Memory B cell (primary cell): ENCODE measurements at regions not wholly inside any gene's neighbourhood (a gene's known extent, or its start where the extent isn't known, plus 50 kb on each side); places are given as distances from the start of the nearest gene placed in this dataset.
"Not testable (repeated sequence)": the region's sequence is repeated elsewhere in the genome, so short reads cannot be mapped to it uniquely, and the experiment has no call there.

Source experiments
- ATAC-seq: fragments of 150-1000 bp; cut with Tn5 transposase; 2 replicates; pipeline ENCODE4 v1.10.0; 2021; ENCODE audit warnings: low read depth, mild to moderate bottlenecking, moderate library complexity
- DNase-seq, 2 donors: peaks; one replicate each; pipeline ENCODE4 v3.0.0; 2022; ENCODE audit warnings: low spot score in 2 of 2
- H3K27ac Mint-ChIP-seq: one replicate; pipeline ENCODE4 v1.8.0; 2022; ENCODE audit warnings: mild to moderate bottlenecking, moderate library complexity, mixed read lengths
- H3K27me3 Mint-ChIP-seq: one replicate; pipeline ENCODE4 v1.8.0; 2022; ENCODE audit warnings: mixed read lengths
- H3K36me3 Mint-ChIP-seq: one replicate; pipeline ENCODE4 v1.8.0; 2022; ENCODE audit warnings: mild to moderate bottlenecking, mixed read lengths
- H3K4me1 Mint-ChIP-seq: one replicate; pipeline ENCODE4 v1.8.0; 2022; ENCODE audit warnings: mixed read lengths
- H3K4me3 Mint-ChIP-seq: one replicate; pipeline ENCODE4 v1.8.0; 2022; ENCODE audit warnings: mild to moderate bottlenecking, moderate library complexity, mixed read lengths
- H3K9me3 Mint-ChIP-seq: one replicate; pipeline ENCODE4 v1.8.0; 2022; ENCODE audit warnings: mixed read lengths

DNA sequence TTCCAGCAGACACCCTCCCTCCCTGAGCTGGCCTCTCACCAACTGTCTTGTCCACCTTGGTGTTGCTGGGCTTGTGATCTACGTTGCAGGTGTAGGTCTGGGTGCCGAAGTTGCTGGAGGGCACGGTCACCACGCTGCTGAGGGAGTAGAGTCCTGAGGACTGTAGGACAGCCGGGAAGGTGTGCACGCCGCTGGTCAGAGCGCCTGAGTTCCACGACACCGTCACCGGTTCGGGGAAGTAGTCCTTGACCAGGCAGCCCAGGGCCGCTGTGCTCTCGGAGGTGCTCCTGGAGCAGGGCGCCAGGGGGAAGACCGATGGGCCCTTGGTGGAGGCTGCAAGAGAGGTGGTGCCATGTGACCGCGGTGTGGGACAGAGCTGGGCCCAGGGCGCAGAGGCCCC is 118.1 kb downstream of the TMEM121 start:
- not testable (repeated sequence) for DNase-seq, H3K27me3 Mint-ChIP-seq, H3K9me3 Mint-ChIP-seq, ATAC-seq
- peak overlapping the region; percentile 87 for H3K27ac Mint-ChIP-seq
- peaks cover 36% of the 10 kb centered on the region for H3K4me1 Mint-ChIP-seq
- peak overlapping the region; percentile 92 for H3K4me3 Mint-ChIP-seq
- H3K36me3 Mint-ChIP-seq: peaks cover 53% of the 10 kb centered on the region

DNA sequence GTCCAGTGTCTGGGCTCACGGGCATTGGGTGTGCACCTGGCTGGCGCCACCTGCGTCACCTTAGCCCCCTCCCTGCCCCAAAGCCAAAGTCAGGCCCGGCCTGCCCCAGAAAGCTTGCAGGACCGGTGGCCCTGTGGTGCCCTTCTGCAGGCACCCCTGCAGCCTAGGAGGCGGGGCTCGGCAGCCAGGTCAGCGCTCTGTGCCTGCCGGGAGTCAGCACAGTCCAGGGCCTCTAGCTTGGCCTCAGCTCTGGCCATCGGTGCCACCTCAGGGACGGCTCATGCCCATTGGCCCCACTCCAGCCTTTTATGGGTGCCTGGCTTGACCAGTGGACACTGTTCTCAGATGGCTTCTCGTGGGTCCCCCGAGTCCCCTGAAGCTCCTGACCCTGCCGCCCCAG is 118.5 kb downstream of the TMEM121 start:
- not testable (repeated sequence) for H3K9me3 Mint-ChIP-seq, H3K27ac Mint-ChIP-seq, ATAC-seq, DNase-seq, H3K4me3 Mint-ChIP-seq, H3K27me3 Mint-ChIP-seq
- H3K36me3 Mint-ChIP-seq: peaks cover 53% of the 10 kb centered on the region
- H3K4me1 Mint-ChIP-seq: peaks cover 37% of the 10 kb centered on the region

DNA sequence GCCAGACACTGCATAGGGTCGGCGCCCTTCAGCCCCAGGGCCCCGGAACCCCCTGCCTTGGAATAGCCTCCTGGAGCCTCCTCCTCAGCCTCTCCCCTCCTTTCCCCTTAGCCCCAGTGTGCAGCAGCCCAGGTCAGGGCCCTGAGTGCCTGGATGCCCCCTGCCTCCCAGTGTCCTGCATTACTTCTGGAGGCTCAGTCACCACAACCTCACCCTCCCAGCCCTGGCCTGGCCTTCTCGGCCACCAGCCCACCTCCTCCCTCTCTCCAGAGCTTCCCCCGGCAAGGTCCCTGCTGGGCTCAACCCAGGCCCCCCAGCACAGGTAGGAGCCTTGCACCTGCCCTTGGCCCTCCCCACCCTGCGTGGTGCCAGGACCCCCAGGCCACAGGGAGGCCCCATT is 119.0 kb downstream of the TMEM121 start:
- peak overlapping the region; percentile 99 for H3K4me3 Mint-ChIP-seq

DNA sequence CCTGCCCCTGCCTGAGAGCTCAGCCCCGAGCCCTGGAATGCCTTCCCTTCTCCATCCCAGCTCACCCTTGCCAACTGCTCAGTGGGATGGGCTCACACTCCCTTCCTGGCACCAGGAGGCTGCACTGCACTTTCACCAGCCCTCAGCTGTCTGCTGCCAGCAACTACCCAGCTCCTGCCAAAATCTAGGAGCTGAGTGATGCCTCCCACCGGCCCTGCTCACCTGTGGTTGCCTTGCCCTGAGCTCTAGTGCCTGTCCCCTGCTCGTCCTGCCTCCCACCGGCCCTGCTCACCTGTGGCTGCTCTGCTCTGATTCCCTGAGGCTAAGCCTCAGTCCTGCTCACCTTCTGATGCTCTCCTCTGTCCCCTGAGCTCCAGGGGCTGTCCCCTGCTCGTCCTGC is 119.8 kb downstream of the TMEM121 start:
- peak overlapping the region; percentile 98 for H3K27ac Mint-ChIP-seq

More for the DNA sequence above, 119.0 kb downstream of the TMEM121 start:
- not testable (repeated sequence) for H3K27me3 Mint-ChIP-seq, DNase-seq, H3K27ac Mint-ChIP-seq, H3K9me3 Mint-ChIP-seq, ATAC-seq
- H3K4me1 Mint-ChIP-seq: peaks cover 37% of the 10 kb centered on the region
- peaks cover 52% of the 10 kb centered on the region for H3K36me3 Mint-ChIP-seq

DNA sequence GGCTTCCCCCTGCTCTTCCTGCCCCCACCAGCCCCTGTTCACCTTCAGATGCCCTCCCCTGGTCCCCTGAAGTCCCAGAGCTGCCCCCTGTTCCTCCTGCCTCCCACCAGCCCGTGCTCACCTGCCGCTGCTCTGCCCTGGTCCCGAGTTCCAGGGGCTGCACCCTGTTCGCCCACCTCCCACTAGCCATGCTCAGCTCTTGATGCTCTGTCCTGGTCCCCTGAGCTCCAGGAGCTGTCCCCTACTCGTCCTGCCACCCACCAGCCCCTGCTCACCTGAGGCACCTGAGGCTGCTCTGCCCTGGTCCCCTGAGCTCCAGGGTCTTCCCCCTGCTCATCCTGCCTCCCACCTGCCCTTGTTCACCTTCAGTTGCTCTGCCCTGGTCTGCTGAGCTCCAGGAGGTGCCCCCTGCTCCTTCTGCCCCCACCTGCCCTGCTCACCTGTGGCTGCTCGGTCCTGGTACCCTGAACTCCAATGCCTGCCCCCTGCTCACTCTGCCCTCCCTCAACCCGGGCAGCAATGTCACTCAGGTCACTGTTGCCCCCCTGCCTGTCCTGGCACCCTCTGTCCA is 120.4 kb downstream of the TMEM121 start:
- Mint-ChIP-seq H3K27ac (peak overlapping the region; percentile 98), H3K4me3 (peak overlapping the region; percentile 99), H3K36me3 (peaks cover 41% of the 10 kb centered on the region), H3K4me1 (peaks cover 28% of the 10 kb centered on the region)
- not testable (repeated sequence) for ATAC-seq, H3K27me3 Mint-ChIP-seq, DNase-seq, H3K9me3 Mint-ChIP-seq

More for the DNA sequence above, 119.8 kb downstream of the TMEM121 start:
- no peak for ATAC-seq
- Mint-ChIP-seq H3K4me3 (peak overlapping the region; percentile 99), H3K27me3 (no peaks in the 10 kb centered on the region), H3K9me3 (peaks cover 3% of the 10 kb centered on the region), H3K4me1 (peaks cover 33% of the 10 kb centered on the region), H3K36me3 (peaks cover 46% of the 10 kb centered on the region)
- DNase-seq: no peak

DNA sequence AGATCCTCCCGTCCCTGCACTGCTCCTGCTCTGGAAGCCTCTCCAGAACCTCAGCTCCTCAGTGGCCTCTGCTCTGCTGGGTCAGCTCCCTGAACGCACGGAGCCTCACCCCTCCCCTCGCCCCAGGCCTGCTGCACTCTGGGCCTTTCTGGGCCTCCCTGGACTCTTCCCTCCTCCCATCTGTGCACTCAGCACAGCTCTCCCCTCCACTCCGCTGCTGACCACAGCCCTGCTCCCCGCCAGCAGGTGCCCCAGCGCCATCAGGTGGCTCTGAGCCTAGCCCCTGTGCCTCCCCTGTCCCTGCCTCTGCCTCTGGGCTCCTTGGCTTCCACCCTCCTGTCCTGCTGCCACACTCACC is 121.0 kb downstream of the TMEM121 start:
- not testable (repeated sequence) for DNase-seq, H3K9me3 Mint-ChIP-seq, ATAC-seq, H3K27me3 Mint-ChIP-seq
- H3K27ac Mint-ChIP-seq: peak overlapping the region; percentile 98
- H3K4me3 Mint-ChIP-seq: peak overlapping the region; percentile 99
- H3K4me1 Mint-ChIP-seq: peaks cover 28% of the 10 kb centered on the region
- H3K36me3 Mint-ChIP-seq: peaks cover 41% of the 10 kb centered on the region

DNA sequence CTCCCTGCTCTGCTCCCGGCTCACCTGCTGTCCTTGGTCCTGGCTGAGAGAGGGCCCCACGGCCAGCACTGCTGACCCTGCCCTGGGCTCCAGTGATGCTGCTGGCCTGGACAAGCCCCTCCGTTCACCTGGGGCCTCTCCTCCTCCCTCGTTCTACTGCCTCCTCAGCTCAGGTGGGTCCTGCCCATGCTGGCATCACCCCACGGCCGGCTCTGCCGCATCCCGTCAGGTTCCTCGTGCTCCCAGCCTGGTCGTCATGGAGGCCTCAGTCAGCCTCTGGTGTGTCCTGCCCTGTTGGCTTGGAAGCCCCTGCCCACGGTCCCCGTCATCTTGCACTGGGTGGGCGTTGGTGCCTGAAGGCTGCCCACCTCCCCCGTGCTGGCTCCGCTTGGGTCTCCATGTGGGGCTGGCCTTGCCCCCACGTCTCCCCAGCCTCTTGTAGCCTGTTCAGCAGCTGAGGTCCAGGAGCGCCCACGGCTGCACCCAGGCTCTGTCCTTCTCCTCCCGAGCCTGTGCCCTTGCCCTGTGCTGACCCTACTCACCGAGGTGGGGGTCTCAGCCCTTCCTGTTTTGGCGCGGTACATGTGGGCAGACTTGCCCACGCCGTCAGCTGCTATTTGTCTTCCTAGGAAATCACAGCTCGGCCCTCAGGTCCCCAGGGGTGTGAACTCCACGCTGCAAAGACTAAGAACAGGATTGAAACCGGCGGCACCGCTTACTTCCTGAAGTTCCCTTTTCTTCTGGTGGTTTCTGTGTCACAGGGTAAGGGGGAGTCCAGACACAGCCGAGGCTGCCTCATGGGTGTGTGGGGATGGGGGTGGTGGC is 121.6 kb downstream of the TMEM121 start:
- peak in 1 of 2 donors; percentile 37 for DNase-seq
- peaks cover 28% of the 10 kb centered on the region for H3K4me1 Mint-ChIP-seq

DNA sequence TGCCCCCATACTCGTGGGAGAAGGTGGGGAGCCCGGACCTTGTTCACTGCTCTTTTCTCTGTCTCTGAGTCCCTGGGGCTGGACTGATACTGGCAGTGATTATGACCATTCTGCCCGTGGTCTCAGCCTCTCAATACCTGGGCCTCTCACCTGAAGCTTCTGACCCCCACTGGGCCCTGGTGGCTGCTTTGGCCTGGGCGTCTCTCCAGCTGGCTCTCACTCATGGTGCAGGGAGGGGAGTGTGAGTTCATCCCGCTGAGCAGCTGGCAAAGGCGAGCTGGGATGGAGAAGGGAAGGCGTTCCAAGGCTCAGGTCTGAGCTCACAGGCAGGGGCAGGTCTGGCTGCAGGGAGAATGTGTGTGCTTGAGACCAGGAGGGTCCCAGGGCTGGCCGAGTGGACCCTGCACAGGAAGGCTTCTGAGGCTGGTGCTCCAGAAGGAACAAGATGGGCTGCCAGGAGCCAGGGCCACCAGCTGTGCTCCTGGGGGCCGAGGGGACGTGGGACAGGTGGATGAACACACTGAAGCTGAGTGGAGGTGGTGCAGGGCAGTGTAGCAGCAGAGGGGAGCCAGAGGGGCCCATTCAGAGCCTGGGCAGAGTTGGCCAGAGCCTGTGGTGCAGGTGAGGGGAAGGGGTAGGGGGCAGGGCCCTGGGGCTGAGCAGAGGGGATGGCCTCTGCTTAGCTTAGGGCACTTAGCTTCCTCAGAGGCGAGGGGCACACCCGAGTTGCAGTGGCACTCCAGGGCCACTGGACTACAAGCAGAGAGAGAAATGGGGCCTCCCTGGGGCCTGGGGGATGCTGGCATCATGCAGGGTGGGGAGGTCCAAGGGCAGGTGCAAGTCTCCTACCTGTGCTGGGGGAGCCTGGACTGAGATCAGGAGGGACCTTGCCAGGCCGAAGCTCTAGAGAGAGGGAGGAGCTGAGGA is 122.5 kb downstream of the TMEM121 start:
- H3K9me3 Mint-ChIP-seq, H3K27me3 Mint-ChIP-seq, DNase-seq, ATAC-seq: not testable (repeated sequence)
- H3K4me1 Mint-ChIP-seq: peaks cover 24% of the 10 kb centered on the region
- H3K27ac Mint-ChIP-seq: peak overlapping the region; percentile 98
- H3K36me3 Mint-ChIP-seq: peaks cover 37% of the 10 kb centered on the region
- H3K4me3 Mint-ChIP-seq: peak overlapping the region; percentile 99

More for the DNA sequence above, 121.6 kb downstream of the TMEM121 start:
- peak; percentile 89 for ATAC-seq
- H3K4me3 Mint-ChIP-seq: peak overlapping the region; percentile 99
- H3K27me3 Mint-ChIP-seq: no peaks in the 10 kb centered on the region
- H3K27ac Mint-ChIP-seq: peak overlapping the region; percentile 98
- H3K9me3 Mint-ChIP-seq: peaks cover 3% of the 10 kb centered on the region
- peaks cover 41% of the 10 kb centered on the region for H3K36me3 Mint-ChIP-seq

DNA sequence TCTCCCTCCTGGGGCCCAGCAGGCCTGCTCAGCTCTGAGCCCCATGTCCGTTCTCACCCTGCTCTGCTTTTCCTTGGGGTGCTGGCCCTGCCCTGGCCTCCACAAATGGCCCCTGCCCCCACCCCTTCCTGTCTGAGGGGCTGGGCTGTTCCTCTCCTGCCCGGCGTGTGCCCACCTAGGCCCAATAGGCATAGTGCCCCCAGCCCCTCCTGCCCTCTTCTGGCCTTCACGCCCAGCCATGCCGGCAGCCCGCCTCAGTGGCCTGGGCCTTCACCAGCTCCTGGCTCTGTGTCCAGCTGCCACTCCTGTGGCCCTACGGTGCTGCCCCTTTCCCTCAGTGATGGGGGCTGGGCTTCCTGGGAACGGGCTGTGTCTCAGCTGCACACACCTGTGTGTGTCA is 125.9 kb downstream of the TMEM121 start:
- not testable (repeated sequence) for DNase-seq, H3K27ac Mint-ChIP-seq, H3K9me3 Mint-ChIP-seq, H3K4me3 Mint-ChIP-seq, H3K27me3 Mint-ChIP-seq, ATAC-seq
- H3K36me3 Mint-ChIP-seq: peaks cover 23% of the 10 kb centered on the region
- H3K4me1 Mint-ChIP-seq: peaks cover 17% of the 10 kb centered on the region

DNA sequence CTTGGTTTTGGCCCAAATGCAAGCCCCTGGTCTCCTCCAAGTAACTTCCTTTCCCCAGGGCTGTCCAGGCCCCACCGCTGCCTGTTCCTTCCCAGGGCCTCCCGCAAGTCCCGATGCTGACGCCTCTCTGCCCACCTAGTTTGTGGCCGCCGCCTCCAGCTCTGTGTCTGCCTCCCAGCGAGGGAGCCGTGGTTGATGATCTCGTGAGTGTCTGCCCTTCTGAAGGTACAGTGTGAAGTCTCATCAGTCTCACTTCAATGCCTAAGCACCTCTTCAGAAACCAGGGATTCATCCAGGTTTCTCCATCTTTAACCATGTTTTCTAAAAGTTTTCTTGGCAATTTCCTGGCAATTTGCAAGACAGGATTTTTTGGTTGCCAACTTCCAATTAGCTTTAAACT is 127.5 kb downstream of the TMEM121 start:
- not testable (repeated sequence) for H3K9me3 Mint-ChIP-seq, H3K27me3 Mint-ChIP-seq, DNase-seq, H3K27ac Mint-ChIP-seq, H3K4me1 Mint-ChIP-seq, ATAC-seq, H3K4me3 Mint-ChIP-seq
- peaks cover 20% of the 10 kb centered on the region for H3K36me3 Mint-ChIP-seq

DNA sequence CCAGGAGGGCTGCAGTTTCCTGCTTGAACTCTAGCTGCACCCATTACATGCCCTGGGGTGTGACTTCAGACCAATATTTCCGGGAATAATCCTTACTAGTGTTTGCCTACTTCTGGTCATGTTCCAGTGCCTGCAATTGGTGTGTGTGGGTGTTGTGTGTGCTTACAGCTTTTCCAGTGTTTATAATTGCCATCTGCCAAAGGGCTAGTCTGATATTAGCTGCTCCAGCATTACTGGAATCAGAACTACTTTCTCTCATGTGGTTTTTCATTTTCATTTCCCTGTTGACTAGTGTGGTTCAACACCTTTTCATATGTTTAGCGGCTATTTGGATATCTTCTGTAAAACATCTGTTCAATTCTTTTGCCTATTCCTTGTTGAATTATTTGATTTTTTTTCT is 132.9 kb downstream of the TMEM121 start:
- peaks cover 14% of the 10 kb centered on the region for H3K4me1 Mint-ChIP-seq
- not testable (repeated sequence) for DNase-seq, H3K27ac Mint-ChIP-seq, H3K4me3 Mint-ChIP-seq, H3K27me3 Mint-ChIP-seq, ATAC-seq
- peaks cover 13% of the 10 kb centered on the region for H3K9me3 Mint-ChIP-seq
- peaks cover 37% of the 10 kb centered on the region for H3K36me3 Mint-ChIP-seq

DNA sequence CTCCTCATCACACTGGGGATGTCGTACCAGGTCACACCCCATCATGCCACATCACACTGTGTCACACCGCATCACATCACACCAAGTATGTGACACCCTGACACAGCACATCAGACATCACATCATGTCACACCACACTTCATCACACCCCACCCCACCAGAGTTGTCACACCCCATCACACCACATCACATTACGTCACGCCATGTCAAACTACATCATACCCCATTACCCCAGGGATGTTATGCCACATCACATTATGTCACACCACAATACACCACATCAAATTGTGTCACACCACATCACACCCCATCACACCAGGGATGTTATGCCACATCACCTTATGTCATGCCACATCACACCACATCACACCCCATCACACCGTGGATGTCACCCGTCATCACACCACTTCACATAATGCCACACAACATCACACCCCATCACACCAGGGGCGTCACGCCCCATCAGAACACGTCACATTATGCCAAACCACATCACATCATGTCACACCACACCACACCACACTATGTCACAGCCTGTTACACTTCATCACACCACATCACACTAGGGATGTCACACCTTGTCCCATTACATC is 133.6 kb downstream of the TMEM121 start:
- no peak overlapping the region for H3K4me3 Mint-ChIP-seq
- no peak for ATAC-seq
- H3K27ac Mint-ChIP-seq: no peak overlapping the region
- peaks cover 13% of the 10 kb centered on the region for H3K9me3 Mint-ChIP-seq
- peaks cover 14% of the 10 kb centered on the region for H3K4me1 Mint-ChIP-seq
- H3K36me3 Mint-ChIP-seq: peaks cover 37% of the 10 kb centered on the region
- H3K27me3 Mint-ChIP-seq: no peaks in the 10 kb centered on the region
- no peak for DNase-seq

DNA sequence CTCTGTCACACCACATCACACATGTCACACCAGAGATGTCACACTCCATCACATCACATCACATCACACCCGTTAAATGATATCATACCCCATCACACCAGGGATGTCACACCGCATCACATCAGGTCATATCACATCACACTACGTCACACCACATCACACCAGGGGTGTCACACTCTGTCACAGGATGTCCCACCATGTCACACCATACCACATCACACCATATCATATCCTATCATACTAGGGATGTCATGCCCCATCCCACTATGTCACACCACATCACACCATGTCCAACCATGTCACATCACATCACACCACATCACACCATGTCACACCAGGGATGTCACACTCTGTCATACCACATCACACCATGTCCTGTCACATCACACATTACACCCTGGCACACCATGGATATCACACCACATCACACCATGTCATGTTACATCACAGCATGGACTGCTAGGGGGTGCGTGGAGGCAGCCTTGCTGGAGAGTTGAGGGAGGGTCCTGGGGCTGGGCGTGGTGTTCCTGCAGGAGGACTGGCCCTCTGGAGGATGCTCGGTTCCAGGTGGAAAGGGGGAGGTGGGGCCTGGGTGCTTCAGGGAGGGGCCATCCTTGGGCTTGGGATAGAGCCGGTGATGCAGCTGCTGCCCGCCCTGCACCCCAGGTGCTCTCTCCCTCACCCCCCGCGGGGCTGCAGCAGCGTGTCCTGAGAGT is 134.6 kb downstream of the TMEM121 start:
- no peak for ATAC-seq
- H3K9me3 Mint-ChIP-seq: peaks cover 13% of the 10 kb centered on the region
- H3K27me3 Mint-ChIP-seq: no peaks in the 10 kb centered on the region
- H3K4me3 Mint-ChIP-seq: no peak overlapping the region
- H3K36me3 Mint-ChIP-seq: peaks cover 36% of the 10 kb centered on the region
- peaks cover 19% of the 10 kb centered on the region for H3K4me1 Mint-ChIP-seq
- DNase-seq: no peak
- peak overlapping the region; percentile 31 for H3K27ac Mint-ChIP-seq
